ENCODE measurements at regions not wholly inside any gene's neighbourhood (a gene's known extent, or its start where the extent isn't known, plus 50 kb on each side); places are given as distances from the start of the nearest gene placed in this dataset.

DNA sequence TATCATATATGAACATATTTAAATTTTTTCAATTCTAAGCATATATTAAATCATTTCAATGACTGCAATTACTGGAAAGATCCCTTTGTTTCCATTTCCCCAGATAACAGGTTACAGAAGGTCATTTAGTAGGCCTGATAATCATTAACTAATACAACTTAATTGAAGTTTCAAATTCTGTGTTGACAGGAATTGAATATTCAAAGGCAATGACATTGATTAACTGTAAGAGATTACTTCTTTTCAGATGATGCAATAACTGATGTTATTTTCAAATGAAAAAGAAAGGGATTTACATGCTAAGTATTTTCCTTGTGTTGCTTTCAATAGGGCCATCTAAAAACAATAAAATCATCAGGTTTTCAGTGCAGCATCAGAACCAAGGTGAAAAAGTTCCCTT lies 81.1 kb upstream of the ENPEP start:
- no peak overlapping the region for H3K4me3 ChIP-seq (ENCODE audit: low read depth, low read length)
- TF ChIP-seq, protein P1, sequence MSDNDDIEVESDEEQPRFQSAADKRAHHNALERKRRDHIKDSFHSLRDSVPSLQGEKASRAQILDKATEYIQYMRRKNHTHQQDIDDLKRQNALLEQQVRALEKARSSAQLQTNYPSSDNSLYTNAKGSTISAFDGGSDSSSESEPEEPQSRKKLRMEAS (IDR thresholded peaks at IDR 0.05; ENCODE audit: low read depth, low read length), result no peak
- no peak for TF ChIP-seq MYC (IDR thresholded peaks at IDR 0.05; ENCODE audit: low read depth, low read length)
- TF ChIP-seq, protein P2, sequence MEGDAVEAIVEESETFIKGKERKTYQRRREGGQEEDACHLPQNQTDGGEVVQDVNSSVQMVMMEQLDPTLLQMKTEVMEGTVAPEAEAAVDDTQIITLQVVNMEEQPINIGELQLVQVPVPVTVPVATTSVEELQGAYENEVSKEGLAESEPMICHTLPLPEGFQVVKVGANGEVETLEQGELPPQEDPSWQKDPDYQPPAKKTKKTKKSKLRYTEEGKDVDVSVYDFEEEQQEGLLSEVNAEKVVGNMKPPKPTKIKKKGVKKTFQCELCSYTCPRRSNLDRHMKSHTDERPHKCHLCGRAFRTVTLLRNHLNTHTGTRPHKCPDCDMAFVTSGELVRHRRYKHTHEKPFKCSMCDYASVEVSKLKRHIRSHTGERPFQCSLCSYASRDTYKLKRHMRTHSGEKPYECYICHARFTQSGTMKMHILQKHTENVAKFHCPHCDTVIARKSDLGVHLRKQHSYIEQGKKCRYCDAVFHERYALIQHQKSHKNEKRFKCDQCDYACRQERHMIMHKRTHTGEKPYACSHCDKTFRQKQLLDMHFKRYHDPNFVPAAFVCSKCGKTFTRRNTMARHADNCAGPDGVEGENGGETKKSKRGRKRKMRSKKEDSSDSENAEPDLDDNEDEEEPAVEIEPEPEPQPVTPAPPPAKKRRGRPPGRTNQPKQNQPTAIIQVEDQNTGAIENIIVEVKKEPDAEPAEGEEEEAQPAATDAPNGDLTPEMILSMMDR (IDR thresholded peaks at IDR 0.05; ENCODE audit: low read depth, low read length), result no peak
- no peak for TF ChIP-seq POLR2A (IDR thresholded peaks at IDR 0.05; ENCODE audit: extremely low read depth, insufficient read length)
- no peak for DNase-seq (ENCODE audit: low read depth)

- DNase-seq (ENCODE audit: low read depth), result no peak
- TF ChIP-seq, protein P1 (IDR thresholded peaks at IDR 0.05; ENCODE audit: low read depth, low read length), result no peak
- no peak overlapping the region for H3K4me3 ChIP-seq (ENCODE audit: low read depth, low read length)
Observed at GRCh38 chr4:110381784-110382183, 94.2 kb upstream of the ENPEP start.

- TF ChIP-seq, protein P1 (IDR thresholded peaks at IDR 0.05; ENCODE audit: low read depth, low read length), result no peak
- no peak for TF ChIP-seq MYC (IDR thresholded peaks at IDR 0.05; ENCODE audit: low read depth, low read length)
- TF ChIP-seq, protein P2 (IDR thresholded peaks at IDR 0.05; ENCODE audit: low read depth, low read length), result no peak
- TF ChIP-seq POLR2A (IDR thresholded peaks at IDR 0.05; ENCODE audit: extremely low read depth, insufficient read length), result no peak
- DNase-seq (ENCODE audit: low read depth), result peak; percentile 34
- H3K4me3 ChIP-seq (ENCODE audit: low read depth, low read length), result no peak overlapping the region
Observed at GRCh38 chr4:110372485-110372884, 103.5 kb upstream of the ENPEP start.

- no peak for DNase-seq (ENCODE audit: low read depth)
- no peak overlapping the region for H3K4me3 ChIP-seq (ENCODE audit: low read depth, low read length)
- TF ChIP-seq, protein P2 (IDR thresholded peaks at IDR 0.05; ENCODE audit: low read depth, low read length), result no peak
- TF ChIP-seq MYC (IDR thresholded peaks at IDR 0.05; ENCODE audit: low read depth, low read length), result no peak
- TF ChIP-seq, protein P1 (IDR thresholded peaks at IDR 0.05; ENCODE audit: low read depth, low read length), result no peak
- no peak for TF ChIP-seq POLR2A (IDR thresholded peaks at IDR 0.05; ENCODE audit: extremely low read depth, insufficient read length)
Observed at GRCh38 chr4:110371016-110371770, 104.8 kb upstream of the ENPEP start.

GRCh38 chr4:110368409-110368808 lies 107.5 kb upstream of the ENPEP start:
- no peak for DNase-seq (ENCODE audit: low read depth)
- H3K4me3 ChIP-seq (ENCODE audit: low read depth, low read length), result no peak overlapping the region
- no peak for TF ChIP-seq POLR2A (IDR thresholded peaks at IDR 0.05; ENCODE audit: extremely low read depth, insufficient read length)

DNA sequence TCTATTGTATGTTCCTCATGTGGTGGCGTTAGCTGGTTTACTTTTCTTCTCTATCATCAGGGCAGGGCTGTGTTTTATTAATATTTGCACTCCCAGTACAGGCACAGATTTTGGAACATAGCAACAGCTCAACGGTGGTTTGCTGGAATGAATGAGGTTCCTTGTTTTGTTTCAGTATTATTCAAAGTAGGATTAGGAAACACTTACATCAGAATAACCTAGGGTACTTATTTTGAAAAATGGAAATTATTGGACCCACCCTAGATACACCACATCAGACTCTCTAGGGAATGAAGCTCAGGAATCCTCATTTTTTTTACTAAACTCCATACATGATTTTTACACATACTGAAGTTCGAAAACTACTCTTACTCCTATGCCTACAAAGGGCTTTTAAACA lies 108.8 kb upstream of the ENPEP start:
- no peak for TF ChIP-seq MYC (IDR thresholded peaks at IDR 0.05; ENCODE audit: low read depth, low read length)
- TF ChIP-seq POLR2A (IDR thresholded peaks at IDR 0.05; ENCODE audit: extremely low read depth, insufficient read length), result no peak
- TF ChIP-seq, protein P1 (IDR thresholded peaks at IDR 0.05; ENCODE audit: low read depth, low read length), result no peak
- TF ChIP-seq, protein P2 (IDR thresholded peaks at IDR 0.05; ENCODE audit: low read depth, low read length), result no peak

More for the DNA sequence above, 108.8 kb upstream of the ENPEP start:
- no peak for DNase-seq (ENCODE audit: low read depth)
- H3K4me3 ChIP-seq (ENCODE audit: low read depth, low read length), result no peak overlapping the region
